Inflammatory macrophage (primary cell): ENCODE measurements at regions not wholly inside any gene's neighbourhood (a gene's known extent, or its start where the extent isn't known, plus 50 kb on each side); places are given as distances from the start of the nearest gene placed in this dataset.

Experiments used
- DNase-seq, 2 donors: peaks; one replicate each; pipeline ENCODE4 v3.0.0-alpha.2; 2020 to 2022

- no peak for DNase-seq
These were observed 292.7 kb downstream of the EMP1 start for GRCh38 chr12:13489246-13489645.

- no peak for DNase-seq
These were observed 290.8 kb downstream of the EMP1 start for GRCh38 chr12:13487326-13487725.

GRCh38 chr12:13486794-13487193 is 290.3 kb downstream of the EMP1 start:
- DNase-seq, result no peak

GRCh38 chr12:13478650-13479181 is 282.2 kb downstream of the EMP1 start:
- DNase-seq, result no peak

- no peak for DNase-seq
These were observed 277.9 kb downstream of the EMP1 start for GRCh38 chr12:13474381-13474780.

GRCh38 chr12:13472690-13473089 is 276.2 kb downstream of the EMP1 start:
- DNase-seq, result no peak

GRCh38 chr12:13471471-13471870 is 274.9 kb downstream of the EMP1 start:
- no peak for DNase-seq

- DNase-seq, result no peak
These were observed 269.1 kb downstream of the EMP1 start for GRCh38 chr12:13465635-13466034.

GRCh38 chr12:13463189-13463588 is 266.7 kb downstream of the EMP1 start:
- DNase-seq, result no peak

GRCh38 chr12:13462450-13462849 is 265.9 kb downstream of the EMP1 start:
- DNase-seq, result no peak

- DNase-seq, result no peak
These were observed 259.2 kb downstream of the EMP1 start for GRCh38 chr12:13455778-13456144.

- DNase-seq, result no peak
These were observed 258.7 kb downstream of the EMP1 start for GRCh38 chr12:13454991-13455777.

GRCh38 chr12:13452955-13453570 is 256.5 kb downstream of the EMP1 start:
- DNase-seq, result no peak

- no peak for DNase-seq
These were observed 255.2 kb downstream of the EMP1 start for GRCh38 chr12:13451776-13452175.

- DNase-seq, result no peak
These were observed 253.9 kb downstream of the EMP1 start for GRCh38 chr12:13450231-13451080.

- DNase-seq, result no peak
These were observed 247.6 kb downstream of the EMP1 start for GRCh38 chr12:13444076-13444475.

GRCh38 chr12:13443498-13443897 is 247.0 kb downstream of the EMP1 start:
- no peak for DNase-seq

GRCh38 chr12:13443028-13443427 is 246.5 kb downstream of the EMP1 start:
- DNase-seq, result no peak

- no peak for DNase-seq
These were observed 245.9 kb downstream of the EMP1 start for GRCh38 chr12:13442457-13442856.

- DNase-seq, result no peak
These were observed 244.3 kb downstream of the EMP1 start for GRCh38 chr12:13440844-13441243.

GRCh38 chr12:13437541-13437940 is 241.0 kb downstream of the EMP1 start:
- no peak for DNase-seq

GRCh38 chr12:13436696-13437391 is 240.3 kb downstream of the EMP1 start:
- no peak for DNase-seq

GRCh38 chr12:13436182-13436581 is 239.7 kb downstream of the EMP1 start:
- no peak for DNase-seq
